Right atrium auricular region (tissue), 2 donors: ENCODE measurements at regions not wholly inside any gene's neighbourhood (a gene's known extent, or its start where the extent isn't known, plus 50 kb on each side); places are given as distances from the start of the nearest gene placed in this dataset.

Experiments
- DNase-seq: peaks from one replicate; pipeline ENCODE4 v3.0.0-alpha.2; 2019; ENCODE audit warnings: low spot score
- H3K27ac ChIP-seq, 2 donors: fragments of 200-600 bp; sonication (generic); 1 replicate in 1 of 2; 2 replicates in 1 of 2; pipeline ENCODE4 v1.5.1; 2016 to 2019
- H3K27me3 ChIP-seq, 2 donors: fragments of 200-600 bp; sonication (generic); one replicate each; pipeline versions ENCODE4 v1.5.1 to v1.6.0; 2017 to 2019
- H3K36me3 ChIP-seq: fragments of 200-600 bp; sonication (generic); one replicate; pipeline ENCODE4 v1.5.1; 2016
- H3K4me1 ChIP-seq, 2 donors: fragments of 200-600 bp; sonication (generic); one replicate each; pipeline versions ENCODE4 v1.5.1 to v1.6.0; 2017 to 2019
- H3K4me3 ChIP-seq, 2 donors: fragments of 200-600 bp; sonication (generic); 1 replicate in 1 of 2; 2 replicates in 1 of 2; pipeline ENCODE4 v1.5.1; 2017 to 2019; ENCODE audit warnings: mild to moderate bottlenecking in 1 of 2, moderate library complexity in 1 of 2
- H3K9me3 ChIP-seq, 2 donors: fragments of 200-600 bp; sonication (generic); one replicate each; pipeline ENCODE4 v1.5.1; 2019
- TF ChIP-seq, protein P1 (sequence below), 2 donors: fragments of 200-600 bp; sonication (generic); IDR thresholded peaks; one replicate each; pipeline ENCODE4 v1.5.1; 2019; ENCODE audit warnings: antibody characterized with exemption in 2 of 2

DNA sequence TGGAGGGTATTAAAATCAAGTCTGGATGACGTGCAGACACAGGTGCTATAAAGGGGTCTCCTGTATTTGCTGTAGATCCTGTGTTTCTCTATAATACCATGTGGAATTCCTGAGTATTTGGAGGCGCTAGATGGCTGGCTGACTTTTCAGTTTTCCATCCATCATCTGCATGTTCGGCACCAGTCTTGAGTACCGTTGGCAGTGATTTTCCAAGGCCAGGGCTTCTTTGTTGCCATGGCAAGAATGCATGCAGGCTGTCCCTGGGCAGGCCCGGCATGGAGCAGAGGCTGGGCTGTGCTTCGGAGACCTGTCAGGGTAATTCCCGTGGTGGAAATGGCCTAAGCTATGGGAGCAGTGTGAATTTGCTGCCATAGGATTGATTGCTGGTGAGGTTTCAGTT is 405.9 kb upstream of the HS6ST1 start:
- H3K27me3 ChIP-seq: no peaks in the 10 kb centered on the region
- no peak for DNase-seq

DNA sequence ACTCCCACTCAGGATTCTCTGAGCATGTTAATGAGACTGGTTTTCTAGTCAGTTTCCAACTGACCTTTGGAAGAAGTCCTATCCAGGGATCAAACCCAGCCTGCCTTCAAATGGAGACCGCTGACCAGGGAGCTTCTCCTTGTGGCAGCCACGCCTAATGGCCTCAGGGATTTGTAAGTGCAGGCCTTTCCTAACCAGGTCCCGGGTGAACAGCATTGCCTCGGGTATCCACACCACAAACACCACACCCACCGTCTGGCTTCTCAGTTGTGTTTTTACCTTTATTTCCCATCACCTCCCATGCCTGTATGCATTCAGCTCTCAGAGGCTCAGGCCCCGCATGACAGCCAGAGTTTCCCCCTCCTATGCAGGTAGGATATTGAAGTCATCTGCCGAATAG is 406.3 kb upstream of the HS6ST1 start:
- H3K27ac ChIP-seq: no peak overlapping the region
- TF ChIP-seq, protein P1, sequence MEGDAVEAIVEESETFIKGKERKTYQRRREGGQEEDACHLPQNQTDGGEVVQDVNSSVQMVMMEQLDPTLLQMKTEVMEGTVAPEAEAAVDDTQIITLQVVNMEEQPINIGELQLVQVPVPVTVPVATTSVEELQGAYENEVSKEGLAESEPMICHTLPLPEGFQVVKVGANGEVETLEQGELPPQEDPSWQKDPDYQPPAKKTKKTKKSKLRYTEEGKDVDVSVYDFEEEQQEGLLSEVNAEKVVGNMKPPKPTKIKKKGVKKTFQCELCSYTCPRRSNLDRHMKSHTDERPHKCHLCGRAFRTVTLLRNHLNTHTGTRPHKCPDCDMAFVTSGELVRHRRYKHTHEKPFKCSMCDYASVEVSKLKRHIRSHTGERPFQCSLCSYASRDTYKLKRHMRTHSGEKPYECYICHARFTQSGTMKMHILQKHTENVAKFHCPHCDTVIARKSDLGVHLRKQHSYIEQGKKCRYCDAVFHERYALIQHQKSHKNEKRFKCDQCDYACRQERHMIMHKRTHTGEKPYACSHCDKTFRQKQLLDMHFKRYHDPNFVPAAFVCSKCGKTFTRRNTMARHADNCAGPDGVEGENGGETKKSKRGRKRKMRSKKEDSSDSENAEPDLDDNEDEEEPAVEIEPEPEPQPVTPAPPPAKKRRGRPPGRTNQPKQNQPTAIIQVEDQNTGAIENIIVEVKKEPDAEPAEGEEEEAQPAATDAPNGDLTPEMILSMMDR (IDR thresholded peaks at IDR 0.05): no peak
- H3K27me3 ChIP-seq: no peaks in the 10 kb centered on the region
- no peak for DNase-seq
- no peaks in the 10 kb centered on the region for H3K36me3 ChIP-seq
- H3K4me1 ChIP-seq: no peaks in the 10 kb centered on the region
- H3K4me3 ChIP-seq: no peak overlapping the region
- H3K9me3 ChIP-seq: peaks cover 0 to 11% of the 10 kb centered on the region in 2 donors

More for the DNA sequence above, 405.9 kb upstream of the HS6ST1 start:
- no peak overlapping the region for H3K27ac ChIP-seq
- H3K4me3 ChIP-seq: no peak overlapping the region
- TF ChIP-seq, protein P1 (IDR thresholded peaks at IDR 0.05): no peak
- no peaks in the 10 kb centered on the region for H3K4me1 ChIP-seq
- H3K9me3 ChIP-seq: peaks cover 0 to 9% of the 10 kb centered on the region in 2 donors
- H3K36me3 ChIP-seq: no peaks in the 10 kb centered on the region

DNA sequence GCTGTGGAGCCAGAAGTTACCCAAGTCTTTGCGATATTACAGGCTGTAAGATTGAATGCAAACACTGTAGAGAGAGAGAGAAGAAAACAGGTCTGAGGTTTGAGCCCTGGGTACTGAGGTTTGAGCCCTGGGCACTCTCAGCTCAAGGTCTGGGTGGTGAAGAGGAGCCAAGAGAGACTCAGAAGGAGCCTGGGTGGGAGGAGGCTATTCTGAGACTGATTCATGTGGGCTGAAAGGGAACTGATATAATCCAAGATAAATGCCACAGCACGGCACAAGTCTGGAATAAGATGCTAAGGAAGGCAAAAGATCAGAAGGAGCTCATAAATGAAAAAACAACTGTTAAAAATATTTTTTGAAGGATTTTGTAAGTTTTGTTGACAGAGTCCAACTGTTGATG is 407.6 kb upstream of the HS6ST1 start:
- H3K27ac ChIP-seq: no peak overlapping the region
- no peaks in the 10 kb centered on the region for H3K4me1 ChIP-seq
- no peak for DNase-seq
- H3K9me3 ChIP-seq: peaks cover 0 to 11% of the 10 kb centered on the region in 2 donors
- no peak overlapping the region for H3K4me3 ChIP-seq
- TF ChIP-seq, protein P1 (IDR thresholded peaks at IDR 0.05): no peak
- no peaks in the 10 kb centered on the region for H3K27me3 ChIP-seq
- H3K36me3 ChIP-seq: no peaks in the 10 kb centered on the region

GRCh38 chr2:128726911-128727310 is 408.2 kb upstream of the HS6ST1 start:
- Histone ChIP-seq H3K9me3 (peaks cover 0 to 11% of the 10 kb centered on the region in 2 donors), H3K4me1 (no peaks in the 10 kb centered on the region), H3K4me3 (no peak overlapping the region), H3K27ac (no peak overlapping the region), H3K27me3 (no peaks in the 10 kb centered on the region), H3K36me3 (no peaks in the 10 kb centered on the region)
- no peak for DNase-seq
- TF ChIP-seq, protein P1 (IDR thresholded peaks at IDR 0.05): no peak

- H3K9me3 ChIP-seq: peaks cover 0 to 11% of the 10 kb centered on the region in 2 donors
- H3K27ac ChIP-seq: no peak overlapping the region
- H3K4me3 ChIP-seq: no peak overlapping the region
- no peaks in the 10 kb centered on the region for H3K4me1 ChIP-seq
- H3K36me3 ChIP-seq: no peaks in the 10 kb centered on the region
- no peaks in the 10 kb centered on the region for H3K27me3 ChIP-seq
- DNase-seq: no peak
- TF ChIP-seq, protein P1 (IDR thresholded peaks at IDR 0.05): no peak
These were observed 408.7 kb upstream of the HS6ST1 start for GRCh38 chr2:128727404-128727803.

DNA sequence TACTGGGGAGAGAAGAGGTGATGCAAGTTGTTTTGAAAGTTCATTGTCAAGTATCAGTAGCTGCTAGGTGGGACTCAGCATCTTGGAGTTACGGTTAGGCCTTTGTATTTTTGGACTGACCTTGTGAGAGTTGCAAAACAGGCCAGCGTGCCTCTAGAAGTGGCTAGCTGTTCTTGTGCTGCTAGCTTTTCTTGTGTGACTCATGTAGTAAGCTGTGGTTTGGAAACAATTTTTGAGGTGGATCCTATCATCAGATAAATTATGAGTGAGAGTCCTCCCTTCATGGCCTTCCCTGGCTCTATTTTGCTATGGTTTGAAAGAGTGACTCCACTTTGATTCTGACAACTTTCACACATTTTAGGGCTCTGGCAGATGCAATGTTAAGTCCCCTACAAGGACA is 409.2 kb upstream of the HS6ST1 start:
- Histone ChIP-seq H3K4me1 (no peaks in the 10 kb centered on the region), H3K27ac (no peak overlapping the region), H3K27me3 (no peaks in the 10 kb centered on the region), H3K9me3 (peaks cover 0 to 11% of the 10 kb centered on the region in 2 donors), H3K36me3 (no peaks in the 10 kb centered on the region), H3K4me3 (no peak overlapping the region)
- DNase-seq: no peak
- TF ChIP-seq, protein P1 (IDR thresholded peaks at IDR 0.05): no peak
